ENCODE measurements at regions not wholly inside any gene's neighbourhood (a gene's known extent, or its start where the extent isn't known, plus 50 kb on each side); places are given as distances from the start of the nearest gene placed in this dataset.

GRCh38 chr12:30015631-30016337, 232.0 kb upstream of the TMTC1 start:
- no peak overlapping the region for H3K27ac ChIP-seq
- H3K27me3 ChIP-seq = no peaks in the 10 kb centered on the region
- H3K36me3 ChIP-seq = no peaks in the 10 kb centered on the region
- TF ChIP-seq CTCF (IDR thresholded peaks at IDR 0.05) = no peak
- no peak for ATAC-seq
- no peak for DNase-seq
- no peaks in the 10 kb centered on the region for H3K4me1 ChIP-seq
- H3K4me3 ChIP-seq = no peak overlapping the region
- intact Hi-C loops (cut with DNase I) = no loop called here
- H3K9me3 ChIP-seq = no peaks in the 10 kb centered on the region

GRCh38 chr12:30014991-30015390, 231.2 kb upstream of the TMTC1 start:
- DNase-seq = no peak

GRCh38 chr12:30012816-30013450, 229.2 kb upstream of the TMTC1 start:
- no peak for TF ChIP-seq CTCF (IDR thresholded peaks at IDR 0.05)
- no peaks in the 10 kb centered on the region for H3K36me3 ChIP-seq
- no peak overlapping the region for H3K4me3 ChIP-seq
- H3K9me3 ChIP-seq = no peaks in the 10 kb centered on the region
- ATAC-seq = no peak
- no peaks in the 10 kb centered on the region for H3K27me3 ChIP-seq
- no peaks in the 10 kb centered on the region for H3K4me1 ChIP-seq
- no peak for DNase-seq
- H3K27ac ChIP-seq = no peak overlapping the region
- intact Hi-C loops (cut with DNase I) = no loop called here

More at GRCh38 chr12:30014991-30015390, 231.2 kb upstream of the TMTC1 start:
- intact Hi-C loops (cut with DNase I) = no loop called here
- no peaks in the 10 kb centered on the region for H3K36me3 ChIP-seq
- no peak overlapping the region for H3K4me3 ChIP-seq
- H3K27me3 ChIP-seq = no peaks in the 10 kb centered on the region
- H3K27ac ChIP-seq = no peak overlapping the region
- no peaks in the 10 kb centered on the region for H3K4me1 ChIP-seq
- TF ChIP-seq CTCF (IDR thresholded peaks at IDR 0.05) = no peak
- ATAC-seq = no peak
- H3K9me3 ChIP-seq = no peaks in the 10 kb centered on the region

GRCh38 chr12:30010071-30011052, 226.6 kb upstream of the TMTC1 start:
- no peaks in the 10 kb centered on the region for H3K36me3 ChIP-seq
- H3K27me3 ChIP-seq = no peaks in the 10 kb centered on the region
- H3K9me3 ChIP-seq = no peaks in the 10 kb centered on the region
- no peaks in the 10 kb centered on the region for H3K4me1 ChIP-seq
- TF ChIP-seq CTCF (IDR thresholded peaks at IDR 0.05) = no peak
- DNase-seq = no peak
- intact Hi-C loops (cut with DNase I) = no loop called here
- H3K27ac ChIP-seq = no peak overlapping the region
- ATAC-seq = no peak
- H3K4me3 ChIP-seq = no peak overlapping the region

DNA sequence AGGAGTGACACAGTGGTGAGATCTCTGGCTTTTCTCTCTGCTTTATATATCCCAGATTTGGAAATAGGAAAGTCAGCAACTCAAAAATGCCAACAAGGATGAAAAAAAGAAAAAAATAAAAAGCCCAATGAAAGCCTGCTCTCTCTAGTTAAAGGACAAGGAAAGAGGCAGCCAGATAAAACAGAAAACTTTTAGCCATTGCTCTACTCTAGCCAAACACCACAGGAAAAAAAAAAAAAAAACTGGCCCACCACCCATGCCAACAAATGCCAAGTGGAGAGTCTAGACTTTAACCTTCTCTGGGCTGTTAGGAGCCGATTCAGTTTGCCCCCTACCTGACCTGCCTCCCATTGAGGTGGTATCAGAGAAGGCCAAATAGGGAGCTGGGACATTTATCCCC, 222.3 kb upstream of the TMTC1 start:
- no peaks in the 10 kb centered on the region for H3K4me1 ChIP-seq
- DNase-seq = no peak
- no peak overlapping the region for H3K27ac ChIP-seq
- ATAC-seq = no peak
- no peak overlapping the region for H3K4me3 ChIP-seq
- H3K9me3 ChIP-seq = no peaks in the 10 kb centered on the region
- no peak for TF ChIP-seq CTCF (IDR thresholded peaks at IDR 0.05)
- no peaks in the 10 kb centered on the region for H3K27me3 ChIP-seq
- intact Hi-C loops (cut with DNase I) = no loop called here
- no peaks in the 10 kb centered on the region for H3K36me3 ChIP-seq

Data from left lung (tissue), 4 donors.